Activated CD4-positive, alpha-beta T cell treated with anti-CD3 and anti-CD28 coated beads, Interleukin-2, amount 10 ng/mL, durations not matched to agents 24 days and 14 days (primary cell): ENCODE measurements at regions not wholly inside any gene's neighbourhood (a gene's known extent, or its start where the extent isn't known, plus 50 kb on each side); places are given as distances from the start of the nearest gene placed in this dataset.
A peak's percentile ranks its signal among the peaks of the same experiment; 100 is the strongest.

Source experiments
- DNase-seq: peaks from one replicate; pipeline ENCODE4 v3.0.0; 2022
- H3K27ac Mint-ChIP-seq: one replicate; pipeline ENCODE4 v1.8.0; 2022; ENCODE audit warnings: mild to moderate bottlenecking, mixed read lengths
- H3K27me3 Mint-ChIP-seq: one replicate; pipeline ENCODE4 v1.8.0; 2022; ENCODE audit warnings: mixed read lengths
- H3K36me3 Mint-ChIP-seq: one replicate; pipeline ENCODE4 v1.8.0; 2022; ENCODE audit warnings: low read depth, mild to moderate bottlenecking, mixed read lengths
- H3K4me1 Mint-ChIP-seq: one replicate; pipeline ENCODE4 v1.8.0; 2021; ENCODE audit warnings: mixed read lengths
- H3K4me3 Mint-ChIP-seq: one replicate; pipeline ENCODE4 v1.8.0; 2022; ENCODE audit warnings: mild to moderate bottlenecking, moderate library complexity, mixed read lengths
- H3K9me3 Mint-ChIP-seq: one replicate; pipeline ENCODE4 v1.8.0; 2021; ENCODE audit warnings: mixed read lengths
- intact Hi-C: fragments of 100-400 bp; cut with micrococcal nuclease; formaldehyde crosslinking; loops from one replicate; pipeline ENCODE4 v1.15.1; 2023

GRCh38 chr6:129778793-129779192 lies 68.8 kb upstream of the ARHGAP18 start:
- no peak for DNase-seq
- H3K4me1 Mint-ChIP-seq: no peaks in the 10 kb centered on the region
- intact Hi-C loops: no loop called here
- no peak overlapping the region for H3K4me3 Mint-ChIP-seq
- H3K9me3 Mint-ChIP-seq: no peaks in the 10 kb centered on the region
- H3K27me3 Mint-ChIP-seq: peaks cover 17% of the 10 kb centered on the region
- no peak overlapping the region for H3K27ac Mint-ChIP-seq
- H3K36me3 Mint-ChIP-seq: no peaks in the 10 kb centered on the region

GRCh38 chr6:129777371-129777770 lies 67.4 kb upstream of the ARHGAP18 start:
- H3K4me1 Mint-ChIP-seq: no peaks in the 10 kb centered on the region
- H3K36me3 Mint-ChIP-seq: no peaks in the 10 kb centered on the region
- no peaks in the 10 kb centered on the region for H3K9me3 Mint-ChIP-seq
- DNase-seq: no peak
- H3K27ac Mint-ChIP-seq: no peak overlapping the region
- H3K4me3 Mint-ChIP-seq: no peak overlapping the region
- peaks cover 18% of the 10 kb centered on the region for H3K27me3 Mint-ChIP-seq
- intact Hi-C loops: no loop called here

GRCh38 chr6:129776542-129777330 lies 66.8 kb upstream of the ARHGAP18 start:
- Mint-ChIP-seq H3K4me3 (no peak overlapping the region), H3K4me1 (no peaks in the 10 kb centered on the region), H3K27ac (no peak overlapping the region), H3K9me3 (peaks cover 3% of the 10 kb centered on the region), H3K27me3 (peaks cover 19% of the 10 kb centered on the region), H3K36me3 (no peaks in the 10 kb centered on the region)
- no peak for DNase-seq
- intact Hi-C loops: no loop called here

GRCh38 chr6:129774697-129775447 lies 64.9 kb upstream of the ARHGAP18 start:
- H3K27ac Mint-ChIP-seq: no peak overlapping the region
- H3K36me3 Mint-ChIP-seq: no peaks in the 10 kb centered on the region
- H3K27me3 Mint-ChIP-seq: peaks cover 32% of the 10 kb centered on the region
- intact Hi-C loops: no loop called here
- H3K9me3 Mint-ChIP-seq: peaks cover 3% of the 10 kb centered on the region
- DNase-seq: peak; percentile 83
- no peak overlapping the region for H3K4me3 Mint-ChIP-seq
- H3K4me1 Mint-ChIP-seq: no peaks in the 10 kb centered on the region

- no peaks in the 10 kb centered on the region for H3K4me1 Mint-ChIP-seq
- intact Hi-C loops: no loop called here
- peaks cover 43% of the 10 kb centered on the region for H3K27me3 Mint-ChIP-seq
- H3K4me3 Mint-ChIP-seq: no peak overlapping the region
- H3K36me3 Mint-ChIP-seq: no peaks in the 10 kb centered on the region
- H3K27ac Mint-ChIP-seq: no peak overlapping the region
- no peak for DNase-seq
- peaks cover 3% of the 10 kb centered on the region for H3K9me3 Mint-ChIP-seq
These were observed 63.3 kb upstream of the ARHGAP18 start for GRCh38 chr6:129773304-129773703.

GRCh38 chr6:129771678-129772077 lies 61.7 kb upstream of the ARHGAP18 start:
- Mint-ChIP-seq H3K36me3 (peaks cover 2% of the 10 kb centered on the region), H3K4me3 (no peak overlapping the region), H3K4me1 (peaks cover 10% of the 10 kb centered on the region), H3K27ac (no peak overlapping the region), H3K9me3 (peaks cover 3% of the 10 kb centered on the region), H3K27me3 (peaks cover 53% of the 10 kb centered on the region)
- no peak for DNase-seq
- intact Hi-C loops: no loop called here

GRCh38 chr6:129767776-129768485 lies 58.0 kb upstream of the ARHGAP18 start:
- Mint-ChIP-seq H3K36me3 (peaks cover 2% of the 10 kb centered on the region), H3K4me3 (peak overlapping the region; percentile 88), H3K27ac (no peak overlapping the region), H3K27me3 (peaks cover 66% of the 10 kb centered on the region), H3K9me3 (peaks cover 3% of the 10 kb centered on the region), H3K4me1 (peaks cover 23% of the 10 kb centered on the region)
- intact Hi-C loops: loop anchor here (1.0 to 5.0 kb wide), 2 partner anchors 20 to 254 kb away; no protein-coding TSS in a partner anchor
- DNase-seq: no peak

- H3K9me3 Mint-ChIP-seq: peaks cover 1% of the 10 kb centered on the region
- H3K4me1 Mint-ChIP-seq: peaks cover 23% of the 10 kb centered on the region
- intact Hi-C loops: loop anchor here (1.0 to 5.0 kb wide), 2 partner anchors 19 to 255 kb away; no protein-coding TSS in a partner anchor
- peak; percentile 89 for DNase-seq
- H3K36me3 Mint-ChIP-seq: peaks cover 2% of the 10 kb centered on the region
- peaks cover 65% of the 10 kb centered on the region for H3K27me3 Mint-ChIP-seq
- H3K27ac Mint-ChIP-seq: peak overlapping the region; percentile 81
- H3K4me3 Mint-ChIP-seq: peak overlapping the region; percentile 88
These were observed 57.2 kb upstream of the ARHGAP18 start for GRCh38 chr6:129766959-129767728.

GRCh38 chr6:129764761-129765407 lies 54.9 kb upstream of the ARHGAP18 start:
- H3K36me3 Mint-ChIP-seq: peaks cover 2% of the 10 kb centered on the region

GRCh38 chr6:129759796-129760605 lies 50.0 kb upstream of the ARHGAP18 start:
- intact Hi-C loops: no loop called here
- Mint-ChIP-seq H3K4me3 (no peak overlapping the region), H3K36me3 (no peaks in the 10 kb centered on the region), H3K9me3 (no peaks in the 10 kb centered on the region), H3K27me3 (peaks cover 38% of the 10 kb centered on the region), H3K4me1 (peaks cover 4% of the 10 kb centered on the region), H3K27ac (no peak overlapping the region)
- no peak for DNase-seq

More at GRCh38 chr6:129764761-129765407, 54.9 kb upstream of the ARHGAP18 start:
- peak; percentile 55 for DNase-seq
- no peaks in the 10 kb centered on the region for H3K9me3 Mint-ChIP-seq
- intact Hi-C loops: loop anchor here (5.0 kb wide), 1 partner anchor 257 kb away; no protein-coding TSS in a partner anchor
- H3K4me1 Mint-ChIP-seq: peaks cover 24% of the 10 kb centered on the region
- peaks cover 61% of the 10 kb centered on the region for H3K27me3 Mint-ChIP-seq
- H3K4me3 Mint-ChIP-seq: peak overlapping the region; percentile 9
- H3K27ac Mint-ChIP-seq: no peak overlapping the region
